HG03342 (cell line): ENCODE measurements at regions not wholly inside any gene's neighbourhood (a gene's known extent, or its start where the extent isn't known, plus 50 kb on each side); places are given as distances from the start of the nearest gene placed in this dataset.
A peak's percentile ranks its signal among the peaks of the same experiment; 100 is the strongest.

Experiments used
- ATAC-seq: cut with Tn5 transposase; IDR thresholded peaks from one replicate; pipeline ENCODE4 v1.9.1; 2021; ENCODE audit warnings: mild to moderate bottlenecking, moderate library complexity; ENCODE audit not compliant: unreplicated experiment

DNA sequence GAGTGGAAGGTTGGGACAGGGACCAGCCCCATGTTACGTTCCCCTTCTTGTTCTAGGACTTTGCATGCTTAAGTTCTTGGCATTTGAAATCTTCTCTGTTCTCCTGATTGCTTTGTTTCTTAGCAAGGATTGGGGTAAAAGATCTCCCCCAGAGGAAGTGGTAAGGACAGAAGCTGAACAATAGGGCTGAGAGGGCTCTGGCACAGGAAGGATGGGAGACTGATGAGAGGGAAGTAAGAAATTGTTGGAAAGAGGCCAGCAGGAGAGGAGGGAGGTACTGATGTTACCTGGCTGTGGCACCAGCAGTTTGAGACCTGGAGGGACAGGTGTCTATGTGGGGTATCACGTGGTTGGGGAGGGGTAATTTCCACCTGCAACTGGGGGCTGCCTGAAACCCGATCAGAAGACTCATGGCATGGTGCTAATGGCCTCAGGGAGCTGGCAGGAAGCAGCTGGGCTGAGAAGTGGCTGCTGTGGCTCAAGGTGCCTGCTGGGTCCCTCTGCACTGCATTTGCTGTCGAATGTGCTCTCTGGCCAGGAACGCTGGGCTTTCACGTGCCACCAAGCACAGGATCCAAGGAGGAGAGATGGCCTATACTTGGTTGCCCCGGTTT lies 108.4 kb downstream of the LSM3 start:
- ATAC-seq, result no peak

GRCh38 chr3:14288177-14288788 lies 109.7 kb downstream of the LSM3 start:
- ATAC-seq, result no peak

- no peak for ATAC-seq
Measured at GRCh38 chr3:14288833-14289451, 110.3 kb downstream of the LSM3 start.

DNA sequence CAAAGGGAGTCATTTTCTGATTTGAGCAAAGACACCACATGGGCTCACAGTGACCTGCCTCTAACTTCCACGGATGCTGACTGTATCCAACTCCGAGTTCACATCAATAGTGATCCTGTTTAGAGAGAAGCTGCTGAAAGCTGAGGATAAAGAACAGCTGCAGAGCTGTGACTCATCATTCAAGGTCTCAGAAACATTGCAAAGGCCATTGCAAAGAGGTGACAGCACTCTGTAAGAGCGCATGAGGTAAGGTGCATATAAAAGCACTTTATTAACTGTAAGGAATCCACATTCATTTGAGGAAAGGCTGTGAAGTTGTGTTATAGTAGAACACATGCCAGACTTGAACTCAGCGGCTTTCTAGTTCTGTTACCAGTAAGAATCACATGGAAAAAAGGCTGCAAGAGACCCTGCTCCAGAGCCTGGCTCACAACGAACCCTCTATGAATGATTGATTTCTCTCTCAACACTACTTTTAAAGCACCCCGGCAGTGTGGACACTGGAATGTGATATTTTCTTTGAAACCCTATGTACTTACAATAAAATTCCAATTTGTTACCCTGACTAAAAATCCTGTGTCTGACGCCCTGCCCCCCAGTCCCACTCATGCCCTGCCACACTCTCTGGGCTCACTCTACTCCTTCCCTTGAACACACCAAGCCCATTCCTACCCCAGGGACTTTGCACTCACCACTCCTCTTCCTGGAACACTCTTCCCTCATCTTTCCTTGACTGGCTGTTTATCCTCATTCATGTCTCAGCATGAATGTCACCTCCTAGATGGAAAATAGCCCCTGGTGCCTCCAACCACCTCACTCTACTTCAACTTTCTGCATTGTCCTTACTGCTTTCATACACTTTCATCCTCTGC lies 111.2 kb downstream of the LSM3 start:
- ATAC-seq, result no peak

- ATAC-seq, result no peak
Measured at GRCh38 chr3:14290631-14291385, 111.6 kb upstream of the SLC6A6 start.

DNA sequence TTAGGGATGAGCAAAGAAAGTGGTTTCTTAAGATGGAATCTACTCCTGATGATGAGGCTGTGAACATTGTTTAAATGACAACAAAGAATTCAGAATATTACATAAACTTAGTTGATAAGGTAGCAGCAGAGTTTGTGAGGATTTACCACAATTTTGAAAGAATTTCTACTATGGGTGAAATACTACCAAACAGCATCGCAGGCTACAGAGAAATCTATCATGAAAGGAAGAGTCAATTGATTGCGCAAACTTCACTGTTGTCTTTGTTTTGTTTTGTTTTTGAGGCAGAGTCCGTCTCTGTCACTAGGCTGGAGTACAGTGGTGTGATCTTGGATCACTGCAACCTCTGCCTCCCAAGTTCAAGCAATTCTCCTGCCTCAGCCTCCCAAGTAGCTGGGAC lies 107.4 kb upstream of the SLC6A6 start:
- ATAC-seq, result no peak

GRCh38 chr3:14295801-14296200 lies 106.6 kb upstream of the SLC6A6 start:
- ATAC-seq, result no peak

- no peak for ATAC-seq
Measured at GRCh38 chr3:14297305-14297704, 105.1 kb upstream of the SLC6A6 start.

- ATAC-seq, result no peak
Measured at GRCh38 chr3:14297784-14298236, 104.6 kb upstream of the SLC6A6 start.

- no peak for ATAC-seq
Measured at GRCh38 chr3:14298442-14298841, 104.0 kb upstream of the SLC6A6 start.

GRCh38 chr3:14298991-14299555 lies 103.3 kb upstream of the SLC6A6 start:
- no peak for ATAC-seq

GRCh38 chr3:14299767-14300166 lies 102.6 kb upstream of the SLC6A6 start:
- ATAC-seq, result peak; percentile 63

DNA sequence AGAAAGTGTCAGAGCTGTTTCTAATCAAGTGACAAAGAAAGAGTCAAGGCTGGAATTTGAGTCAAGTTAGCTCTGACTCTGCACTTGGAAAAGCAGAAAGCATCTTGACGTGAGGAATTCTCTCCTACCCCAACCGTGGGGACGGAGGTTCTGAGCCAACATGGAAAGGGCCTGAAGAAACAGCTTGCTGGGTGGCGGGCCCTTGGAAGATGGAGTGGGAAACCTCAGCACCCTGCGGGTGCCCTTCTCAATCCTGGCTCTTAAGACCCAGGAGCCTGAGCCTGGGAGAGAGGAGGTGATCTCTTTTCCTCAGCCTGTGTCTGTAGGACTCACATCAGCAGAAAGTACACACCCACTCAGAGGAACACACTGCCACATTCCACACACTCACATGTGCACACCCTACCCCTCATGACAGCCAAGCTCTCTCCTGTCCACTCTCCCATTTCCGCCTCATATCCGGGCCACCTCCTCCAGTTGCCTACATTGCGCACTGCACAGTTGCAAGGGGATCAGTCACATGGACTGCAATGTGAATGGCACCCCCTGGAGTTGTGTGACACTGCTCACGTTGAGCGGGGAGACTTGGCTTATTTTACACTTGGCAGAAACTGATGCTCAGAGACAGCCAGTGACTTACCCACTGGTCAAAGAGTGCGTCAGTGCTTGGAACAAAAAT lies 101.5 kb upstream of the SLC6A6 start:
- no peak for ATAC-seq

DNA sequence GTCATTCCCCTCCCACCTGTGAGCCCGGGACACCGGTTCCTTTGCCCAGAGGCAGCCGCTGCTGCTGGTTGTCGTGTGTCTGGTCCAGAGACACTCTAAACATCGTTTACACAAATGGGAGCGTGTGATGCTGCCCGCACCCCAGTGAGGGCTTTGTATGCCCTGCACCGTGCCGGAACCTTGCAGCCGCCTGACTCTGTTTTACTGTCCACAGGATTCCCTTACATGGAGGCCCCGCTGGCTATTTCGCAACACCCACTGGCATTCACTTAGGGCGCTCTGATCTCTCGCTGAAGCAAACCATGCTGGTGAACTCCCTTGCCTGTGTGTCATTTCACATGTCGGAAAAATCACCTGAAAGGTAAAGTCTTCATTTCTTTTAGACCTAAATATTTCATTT lies 100.8 kb upstream of the SLC6A6 start:
- no peak for ATAC-seq

- no peak for ATAC-seq
Measured at GRCh38 chr3:14303336-14304100, 98.9 kb upstream of the SLC6A6 start.

DNA sequence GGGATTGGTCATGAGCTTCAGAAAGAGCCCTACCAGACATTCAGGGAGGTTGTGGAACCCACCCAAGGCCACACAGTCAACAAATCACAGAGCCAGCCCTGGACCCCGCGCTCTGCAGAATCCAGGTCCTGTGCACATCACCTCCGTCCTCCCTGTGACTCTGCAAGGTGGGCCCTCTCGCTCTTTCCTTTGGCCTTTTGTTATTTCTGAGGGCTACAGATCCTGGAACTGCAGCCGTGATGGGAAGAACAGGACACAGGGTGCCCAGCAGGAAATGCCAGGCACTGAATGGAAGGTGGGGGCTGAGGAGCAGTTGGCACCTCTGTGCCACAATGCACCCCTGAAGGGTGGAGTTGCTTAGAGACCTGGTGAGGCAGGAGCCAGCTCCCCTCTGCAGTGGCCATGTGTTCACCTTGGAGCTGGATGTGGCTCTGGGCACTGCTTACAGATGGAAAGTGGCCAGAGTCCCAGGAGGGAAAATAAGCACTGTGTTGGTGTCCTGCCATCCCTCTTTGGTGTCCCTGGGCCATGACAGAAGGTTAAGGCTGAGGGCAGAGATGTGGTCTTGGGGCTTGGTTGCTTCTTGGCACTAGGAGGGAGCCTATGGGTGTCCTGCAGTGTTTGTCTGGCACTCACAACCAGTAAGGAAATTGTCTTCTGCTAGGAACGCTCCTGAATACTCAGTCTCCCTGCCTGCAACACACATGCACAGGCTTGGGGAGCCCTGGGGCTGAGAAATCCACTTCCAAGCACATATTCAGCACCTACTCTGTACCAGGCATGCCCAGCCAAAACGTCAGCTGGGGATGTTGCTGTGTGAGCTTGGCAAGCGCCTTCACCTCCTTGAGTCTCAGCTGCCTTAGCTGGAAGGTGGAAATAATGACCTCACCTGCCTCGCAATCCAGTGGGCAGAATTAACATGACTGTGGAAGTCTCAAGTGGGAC lies 98.0 kb upstream of the SLC6A6 start:
- no peak for ATAC-seq

- no peak for ATAC-seq
Measured at GRCh38 chr3:14305324-14305723, 97.1 kb upstream of the SLC6A6 start.

DNA sequence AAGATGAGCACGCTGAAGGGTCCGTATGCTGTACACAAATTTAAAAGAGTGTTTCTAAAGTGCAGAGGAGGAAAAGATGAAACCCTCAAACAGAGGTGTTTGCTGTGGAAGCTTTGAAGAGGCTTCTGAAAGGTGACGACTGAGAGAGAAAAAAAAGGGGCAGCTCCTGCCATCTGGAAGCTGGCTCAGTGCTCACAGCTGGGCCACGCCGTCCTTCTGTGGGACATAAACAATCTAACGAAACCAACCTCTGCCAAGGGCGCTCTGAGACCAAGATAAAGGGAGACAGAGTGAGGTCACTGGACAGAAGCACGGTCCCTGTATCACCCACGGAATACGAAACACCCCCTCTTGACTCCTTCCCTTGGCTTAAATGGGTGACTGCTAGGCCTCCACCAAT lies 96.3 kb upstream of the SLC6A6 start:
- ATAC-seq, result no peak
